ENCODE measurements at regions not wholly inside any gene's neighbourhood (a gene's known extent, or its start where the extent isn't known, plus 50 kb on each side); places are given as distances from the start of the nearest gene placed in this dataset.

- TF ChIP-seq GATA2 (IDR thresholded peaks at IDR 0.05; ENCODE audit: low read depth, low read length) (no peak), GATA3 (IDR thresholded peaks at IDR 0.05; ENCODE audit: low read depth, low read length) (no peak)
These were observed 83.2 kb upstream of the DIO3 start for GRCh38 chr14:101478096-101478495.
